Fibroblast of skin of right quadriceps (primary cell): ENCODE measurements at regions not wholly inside any gene's neighbourhood (a gene's known extent, or its start where the extent isn't known, plus 50 kb on each side); places are given as distances from the start of the nearest gene placed in this dataset.

ENCODE experiments used
- DNase-seq: peaks from one replicate; pipeline ENCODE4 v3.0.0-alpha.2; 2013

- no peak for DNase-seq
Observed at GRCh38 chr4:187433141-187433540, 562.4 kb upstream of the ZFP42 start.

GRCh38 chr4:187436251-187436650, 559.3 kb upstream of the ZFP42 start:
- no peak for DNase-seq

DNA sequence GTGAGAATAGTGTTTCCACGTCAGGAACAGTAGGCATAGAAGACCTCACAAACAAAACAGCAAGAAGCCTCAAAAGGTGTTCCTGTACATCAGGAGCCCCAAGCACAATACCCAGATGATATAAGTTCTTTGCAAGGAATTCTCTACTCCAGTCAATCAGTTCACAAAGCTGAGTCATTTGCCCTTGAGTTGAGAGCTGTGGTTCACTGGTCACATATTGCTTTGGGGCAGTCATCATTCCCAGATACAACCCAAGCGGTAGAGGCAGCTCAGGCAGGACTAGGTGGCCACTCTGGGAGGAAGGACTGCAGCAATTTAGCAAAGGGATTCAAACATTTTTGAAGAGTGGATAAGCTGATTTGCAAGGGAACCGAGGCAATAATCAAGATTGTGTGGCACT, 551.5 kb upstream of the ZFP42 start:
- DNase-seq = no peak

GRCh38 chr4:187449702-187450101, 545.9 kb upstream of the ZFP42 start:
- DNase-seq = no peak

- DNase-seq = no peak
Observed at GRCh38 chr4:187451776-187452175, 543.8 kb upstream of the ZFP42 start.

- no peak for DNase-seq
Observed at GRCh38 chr4:187460016-187460415, 535.6 kb upstream of the ZFP42 start.

GRCh38 chr4:187464573-187464972, 531.0 kb upstream of the ZFP42 start:
- DNase-seq = no peak

DNA sequence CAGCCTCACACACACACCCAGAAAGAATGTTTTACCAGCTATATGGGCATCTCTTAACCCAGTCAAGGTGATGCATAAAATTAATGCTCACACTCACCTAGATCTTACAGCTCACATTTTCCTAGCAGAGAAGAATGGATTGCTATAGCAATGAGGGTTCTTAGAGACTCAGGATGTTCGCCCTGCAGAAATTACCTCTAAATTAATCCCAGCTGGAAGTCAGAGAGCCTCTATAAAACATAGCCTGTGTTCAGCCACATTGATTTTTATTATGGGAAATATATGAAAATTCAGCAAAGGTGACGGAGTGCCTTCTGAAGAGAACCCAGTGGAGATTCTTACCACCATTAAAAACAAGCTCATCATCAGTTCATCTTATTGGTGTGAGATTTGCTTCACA, 528.3 kb upstream of the ZFP42 start:
- DNase-seq = no peak

- no peak for DNase-seq
Observed at GRCh38 chr4:187469627-187470026, 525.9 kb upstream of the ZFP42 start.

DNA sequence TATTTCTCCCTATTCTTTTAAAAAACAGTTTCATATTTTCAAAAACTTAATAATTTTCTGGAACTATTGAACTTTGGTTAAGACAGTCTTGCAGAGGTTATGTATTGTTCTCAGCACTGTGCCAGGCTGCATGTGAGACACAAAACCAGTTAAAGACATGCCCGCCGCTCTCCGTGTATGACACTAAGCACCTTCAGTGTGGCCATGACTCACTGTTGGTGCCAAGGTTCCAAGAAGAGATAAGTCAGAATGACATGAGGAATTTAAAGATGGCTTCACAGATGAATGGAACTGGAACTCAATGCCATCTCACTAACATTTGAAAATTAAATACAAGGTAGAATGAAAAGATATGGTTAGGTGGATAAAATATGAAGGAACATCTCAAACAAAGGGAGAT, 525.5 kb upstream of the ZFP42 start:
- DNase-seq = no peak

- DNase-seq = no peak
Observed at GRCh38 chr4:187474238-187474637, 521.3 kb upstream of the ZFP42 start.

DNA sequence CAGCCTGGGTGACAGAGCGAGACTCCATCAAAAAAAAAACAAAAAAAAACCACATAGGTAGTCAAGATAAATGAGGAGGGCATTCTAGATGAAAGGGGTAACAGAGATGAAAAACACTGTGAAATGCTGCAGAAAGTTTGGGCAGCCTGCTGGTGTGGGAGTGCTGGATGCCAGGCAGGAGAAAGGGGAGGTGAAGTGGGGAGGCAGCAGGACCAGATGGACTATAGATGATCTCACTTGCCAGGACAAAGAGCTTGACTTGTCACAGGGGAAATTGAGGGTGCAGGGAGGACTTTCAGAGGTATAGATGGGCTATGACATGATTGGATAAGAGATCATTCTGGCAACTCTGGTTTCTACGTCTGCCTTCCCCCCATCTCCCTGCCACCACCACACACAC, 519.7 kb upstream of the ZFP42 start:
- no peak for DNase-seq

DNA sequence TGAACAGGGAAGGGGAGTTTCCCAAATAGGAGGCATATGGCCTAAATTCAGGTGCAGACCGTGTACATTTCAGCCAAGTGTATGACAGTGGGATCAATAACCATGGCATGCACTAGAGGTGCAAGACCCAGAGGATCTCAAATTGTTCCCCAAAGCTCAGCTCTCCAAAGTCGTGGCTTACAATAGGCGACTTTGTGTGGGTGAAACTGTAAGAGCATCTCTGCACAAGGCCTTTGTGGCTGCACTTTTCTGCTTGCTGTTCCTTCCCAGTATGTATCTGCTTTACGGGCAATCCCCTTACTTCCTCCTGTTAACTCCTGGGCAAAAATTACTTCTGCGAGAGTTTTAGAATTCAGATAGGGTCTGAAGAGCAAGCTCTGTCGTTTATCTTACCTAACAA, 518.3 kb upstream of the ZFP42 start:
- no peak for DNase-seq

GRCh38 chr4:187478292-187479140, 517.1 kb upstream of the ZFP42 start:
- peak; percentile 91 for DNase-seq

DNA sequence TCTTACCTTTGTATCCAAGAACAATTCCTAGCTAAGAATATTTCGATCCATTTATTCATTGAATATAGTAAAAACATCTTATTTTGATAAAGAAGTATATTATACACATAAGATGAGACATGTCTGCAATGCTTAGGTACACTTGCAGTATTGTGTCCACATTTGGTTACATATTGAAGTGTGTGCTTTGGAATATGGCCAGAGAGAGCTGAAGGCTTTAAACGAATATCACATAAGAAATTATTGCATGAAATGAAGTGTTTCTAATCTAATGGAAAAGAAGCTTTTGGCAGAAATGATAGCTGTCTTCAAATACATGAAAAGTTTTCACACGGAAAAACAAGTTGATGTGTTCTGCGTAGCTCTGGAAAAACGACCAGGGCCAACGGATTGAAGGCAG, 516.1 kb upstream of the ZFP42 start:
- no peak for DNase-seq

DNA sequence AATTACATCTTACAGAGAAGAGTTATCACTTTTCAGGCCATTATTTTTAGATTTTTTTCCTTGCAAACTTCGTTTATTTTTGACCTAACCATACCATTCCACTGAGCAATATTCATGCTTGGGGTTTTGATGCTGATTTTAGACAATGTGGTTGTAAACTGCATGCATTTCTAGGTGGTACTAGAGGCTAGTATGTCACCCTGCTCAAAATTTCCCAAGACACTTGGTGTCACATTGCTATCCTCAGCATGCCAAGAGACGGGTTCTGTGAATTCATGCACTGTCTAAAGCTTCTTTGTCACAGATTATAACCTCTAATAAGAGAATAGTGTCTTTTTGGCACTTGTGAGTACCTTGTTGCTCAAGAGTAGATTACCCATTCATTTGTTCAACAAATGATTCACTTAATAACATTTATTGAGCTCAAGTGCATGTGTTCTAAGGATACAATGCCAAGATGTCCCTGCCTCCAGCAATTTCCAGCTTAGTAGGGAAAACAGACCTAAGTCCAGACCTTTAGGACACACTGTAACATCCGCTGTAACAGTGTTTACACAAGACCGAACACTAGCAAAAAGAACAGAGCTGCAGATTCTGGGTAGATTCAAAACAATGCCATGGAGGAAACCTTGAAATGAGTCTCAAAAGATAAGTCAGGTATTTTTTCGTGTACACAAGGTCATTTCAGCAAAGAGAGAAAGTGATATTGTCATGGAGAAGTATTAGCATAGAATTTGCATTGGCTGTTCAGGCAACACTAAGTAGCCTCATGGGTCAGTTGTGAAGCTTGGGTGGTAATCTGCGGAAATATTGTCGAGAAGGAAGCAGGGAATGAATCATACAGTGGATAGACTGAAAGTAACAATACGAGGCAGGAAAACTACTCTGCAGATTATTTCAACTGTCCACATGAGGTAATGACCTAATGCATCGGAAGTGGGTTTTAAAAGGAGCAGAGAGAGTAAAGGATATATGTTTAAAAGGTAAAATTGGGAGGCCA, 515.1 kb upstream of the ZFP42 start:
- DNase-seq = peak; percentile 37

- DNase-seq = no peak
Observed at GRCh38 chr4:187484186-187484585, 511.4 kb upstream of the ZFP42 start.

- no peak for DNase-seq
Observed at GRCh38 chr4:187485676-187486075, 509.9 kb upstream of the ZFP42 start.

DNA sequence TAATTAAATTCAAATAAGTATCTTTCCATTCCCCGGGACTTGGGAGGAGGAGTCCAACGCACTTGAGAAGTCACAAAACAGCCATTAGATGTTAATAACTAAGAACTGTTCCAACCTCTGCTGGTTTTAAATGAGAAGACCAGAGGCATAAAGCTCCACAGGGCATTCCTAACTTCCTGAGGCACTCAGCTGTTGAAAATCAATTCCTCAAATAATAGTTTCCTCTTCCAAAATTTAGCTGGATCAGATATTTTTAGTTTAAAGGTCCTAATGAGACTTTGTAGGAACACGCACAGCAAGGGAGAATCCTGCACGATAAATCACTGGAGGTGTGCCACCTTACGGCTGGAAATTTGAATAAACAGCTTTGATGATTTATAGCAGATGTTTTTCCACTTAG, 504.3 kb upstream of the ZFP42 start:
- DNase-seq = no peak

- DNase-seq = peak; percentile 69
Observed at GRCh38 chr4:187491959-187492358, 503.6 kb upstream of the ZFP42 start.

DNA sequence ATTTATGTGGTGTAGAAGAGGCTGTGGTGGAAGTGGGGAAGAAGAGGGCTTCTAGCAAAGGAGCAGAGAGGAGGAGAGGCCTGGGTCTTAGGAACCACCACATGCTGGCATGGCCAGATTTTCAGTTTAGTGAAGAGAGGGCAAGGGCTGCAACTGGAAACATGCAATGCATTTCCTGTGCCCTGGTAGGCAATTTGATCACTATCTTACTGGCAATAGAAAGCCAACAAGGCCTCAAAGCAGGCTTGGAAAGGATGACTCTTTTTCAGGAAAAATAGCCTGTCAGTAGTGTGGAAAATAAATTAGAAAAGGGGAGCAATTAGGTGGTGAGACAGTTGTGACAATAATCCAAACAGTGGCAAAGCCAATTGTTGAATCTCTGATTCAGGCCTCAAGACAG, 501.9 kb upstream of the ZFP42 start:
- DNase-seq = no peak

- DNase-seq = no peak
Observed at GRCh38 chr4:187499956-187500355, 495.6 kb upstream of the ZFP42 start.

GRCh38 chr4:187500796-187501195, 494.8 kb upstream of the ZFP42 start:
- no peak for DNase-seq

DNA sequence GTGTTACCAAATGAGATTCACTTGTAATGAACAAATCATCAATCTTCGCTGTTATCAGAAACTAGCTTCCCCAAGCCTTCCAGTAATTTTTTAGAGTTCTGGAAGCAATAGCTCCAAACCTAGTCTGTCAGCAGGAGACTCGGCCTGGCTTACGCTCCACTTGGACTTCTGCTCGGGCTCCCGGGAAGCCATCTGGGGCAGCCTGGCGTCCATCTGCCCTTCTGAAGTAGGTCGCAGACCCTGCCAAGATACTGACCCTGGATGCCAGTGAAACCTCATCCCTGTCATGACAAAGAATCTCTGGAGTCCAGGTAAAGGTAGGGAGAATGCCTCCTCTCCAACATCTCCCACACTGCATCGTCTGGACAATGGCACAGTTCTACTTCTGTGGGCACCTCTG, 493.8 kb upstream of the ZFP42 start:
- no peak for DNase-seq
